Endothelial cell (in vitro differentiated cells): ENCODE measurements at regions not wholly inside any gene's neighbourhood (a gene's known extent, or its start where the extent isn't known, plus 50 kb on each side); places are given as distances from the start of the nearest gene placed in this dataset.

Experiments
- DNase-seq: peaks from one replicate; pipeline ENCODE4 v3.0.0; 2021; ENCODE audit warnings: low spot score
- H3K27ac Mint-ChIP-seq: one replicate; pipeline ENCODE4 v1.8.0; 2021; ENCODE audit warnings: mixed read lengths, inconsistent platforms; ENCODE audit not compliant: unreplicated experiment
- H3K27me3 Mint-ChIP-seq: one replicate; pipeline ENCODE4 v1.8.0; 2021; ENCODE audit warnings: mild to moderate bottlenecking, moderate library complexity, mixed read lengths, inconsistent platforms; ENCODE audit not compliant: unreplicated experiment
- H3K36me3 Mint-ChIP-seq: one replicate; pipeline ENCODE4 v1.8.0; 2021; ENCODE audit warnings: mild to moderate bottlenecking, low read depth, mixed read lengths, inconsistent platforms; ENCODE audit not compliant: unreplicated experiment
- H3K4me1 Mint-ChIP-seq: one replicate; pipeline ENCODE4 v1.8.0; 2021; ENCODE audit warnings: mild to moderate bottlenecking, mixed read lengths, inconsistent platforms; ENCODE audit not compliant: unreplicated experiment
- H3K4me3 Mint-ChIP-seq: one replicate; pipeline ENCODE4 v1.8.0; 2021; ENCODE audit warnings: mild to moderate bottlenecking, mixed read lengths, inconsistent platforms; ENCODE audit not compliant: unreplicated experiment
- H3K9me3 Mint-ChIP-seq: one replicate; pipeline ENCODE4 v1.8.0; 2021; ENCODE audit warnings: mixed read lengths, inconsistent platforms; ENCODE audit not compliant: unreplicated experiment
- TF ChIP-seq, protein P1 (sequence below): fragments of 200-600 bp; sonication (generic); IDR thresholded peaks from one replicate; pipeline ENCODE4 v1.5.0; 2021; ENCODE audit warnings: antibody characterized with exemption; ENCODE audit not compliant: unreplicated experiment

DNA sequence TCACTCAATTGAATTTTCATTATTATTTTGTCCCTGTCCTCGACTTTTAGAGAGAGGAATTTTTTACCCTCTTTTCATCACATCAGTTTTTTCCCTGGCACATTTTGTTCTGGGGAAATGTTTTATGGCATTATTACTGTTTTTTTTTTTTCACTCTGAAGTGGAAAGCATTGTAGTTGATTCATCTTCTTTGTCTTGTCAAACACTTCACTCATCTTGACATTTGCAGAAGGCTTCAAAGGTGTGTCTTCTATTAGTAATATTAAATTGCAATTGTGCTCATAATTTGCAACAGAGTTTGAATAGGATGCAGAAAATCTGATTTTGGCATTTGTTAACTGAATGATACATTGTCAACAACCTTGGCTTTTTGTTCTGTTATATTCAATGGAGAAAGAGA, 545.4 kb upstream of the ARX start:
- Mint-ChIP-seq H3K36me3 (no peaks in the 10 kb centered on the region), H3K4me1 (no peaks in the 10 kb centered on the region), H3K27me3 (no peaks in the 10 kb centered on the region), H3K4me3 (no peak overlapping the region), H3K27ac (no peak overlapping the region), H3K9me3 (no peaks in the 10 kb centered on the region)
- DNase-seq: no peak
- TF ChIP-seq, protein P1, sequence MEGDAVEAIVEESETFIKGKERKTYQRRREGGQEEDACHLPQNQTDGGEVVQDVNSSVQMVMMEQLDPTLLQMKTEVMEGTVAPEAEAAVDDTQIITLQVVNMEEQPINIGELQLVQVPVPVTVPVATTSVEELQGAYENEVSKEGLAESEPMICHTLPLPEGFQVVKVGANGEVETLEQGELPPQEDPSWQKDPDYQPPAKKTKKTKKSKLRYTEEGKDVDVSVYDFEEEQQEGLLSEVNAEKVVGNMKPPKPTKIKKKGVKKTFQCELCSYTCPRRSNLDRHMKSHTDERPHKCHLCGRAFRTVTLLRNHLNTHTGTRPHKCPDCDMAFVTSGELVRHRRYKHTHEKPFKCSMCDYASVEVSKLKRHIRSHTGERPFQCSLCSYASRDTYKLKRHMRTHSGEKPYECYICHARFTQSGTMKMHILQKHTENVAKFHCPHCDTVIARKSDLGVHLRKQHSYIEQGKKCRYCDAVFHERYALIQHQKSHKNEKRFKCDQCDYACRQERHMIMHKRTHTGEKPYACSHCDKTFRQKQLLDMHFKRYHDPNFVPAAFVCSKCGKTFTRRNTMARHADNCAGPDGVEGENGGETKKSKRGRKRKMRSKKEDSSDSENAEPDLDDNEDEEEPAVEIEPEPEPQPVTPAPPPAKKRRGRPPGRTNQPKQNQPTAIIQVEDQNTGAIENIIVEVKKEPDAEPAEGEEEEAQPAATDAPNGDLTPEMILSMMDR: no peak

DNA sequence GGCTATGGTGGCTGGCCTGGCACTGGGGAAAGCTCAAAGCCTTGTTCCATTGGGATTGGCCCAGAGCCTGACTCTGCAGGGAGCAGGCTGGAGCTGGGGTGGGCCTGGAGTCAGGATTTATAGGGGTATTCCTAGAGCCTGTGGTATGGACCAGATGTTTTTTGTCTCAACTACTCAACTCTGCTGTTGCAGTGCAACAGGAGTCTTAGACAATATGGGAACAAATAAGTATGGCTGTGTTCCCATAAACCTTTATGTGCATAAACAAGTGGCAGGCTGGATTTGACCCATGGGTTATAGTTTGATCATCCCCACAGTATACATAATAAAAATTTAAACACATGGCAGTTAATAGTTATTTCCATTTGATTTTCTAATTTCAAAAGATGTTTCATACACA, 557.9 kb upstream of the ARX start:
- Mint-ChIP-seq H3K4me3 (no peak overlapping the region), H3K9me3 (no peaks in the 10 kb centered on the region), H3K36me3 (no peaks in the 10 kb centered on the region), H3K4me1 (no peaks in the 10 kb centered on the region), H3K27me3 (no peaks in the 10 kb centered on the region), H3K27ac (no peak overlapping the region)
- TF ChIP-seq, protein P1: no peak
- no peak for DNase-seq

DNA sequence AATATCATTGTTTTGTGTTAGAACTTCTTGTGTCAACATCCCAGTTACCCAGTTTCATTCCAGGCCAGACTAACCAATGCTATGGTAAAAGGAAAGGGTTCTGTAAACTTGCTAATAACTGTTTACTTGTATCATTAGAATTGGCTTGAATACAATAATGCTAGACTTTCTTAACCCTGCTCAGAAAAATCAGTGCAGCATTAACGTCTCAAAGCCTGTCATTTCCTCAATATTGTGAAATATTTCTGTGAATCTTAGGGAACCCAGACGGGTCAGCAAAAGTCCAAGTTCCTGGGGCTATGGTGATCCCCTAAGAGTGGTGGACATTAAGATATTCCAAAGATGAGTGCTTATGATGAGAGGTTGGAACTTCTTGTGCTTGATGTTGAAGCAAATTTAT, 541.2 kb upstream of the MAGEB18 start:
- DNase-seq: no peak
- H3K36me3 Mint-ChIP-seq: no peaks in the 10 kb centered on the region
- H3K27me3 Mint-ChIP-seq: no peaks in the 10 kb centered on the region
- no peak overlapping the region for H3K4me3 Mint-ChIP-seq
- no peaks in the 10 kb centered on the region for H3K9me3 Mint-ChIP-seq
- H3K27ac Mint-ChIP-seq: no peak overlapping the region
- TF ChIP-seq, protein P1: no peak
- H3K4me1 Mint-ChIP-seq: no peaks in the 10 kb centered on the region

DNA sequence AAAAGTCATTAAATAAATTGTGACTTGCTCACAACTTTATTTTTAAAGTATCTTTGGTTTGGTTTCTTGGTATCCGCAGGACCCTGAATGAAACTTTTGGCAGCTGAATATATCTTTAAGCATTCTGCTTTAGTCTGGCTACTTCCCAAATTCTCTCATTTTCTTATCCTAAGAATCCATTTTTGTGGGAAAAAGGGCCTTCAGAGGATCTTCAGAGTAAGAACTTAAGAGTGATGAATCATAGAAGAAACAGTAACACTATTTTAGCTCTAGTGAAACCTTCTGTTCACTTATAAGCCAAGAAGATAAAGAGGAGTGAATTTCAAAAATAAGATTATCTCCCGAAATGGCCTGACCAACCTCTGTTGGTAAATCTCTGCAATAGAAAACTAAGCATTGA, 540.6 kb upstream of the MAGEB18 start:
- no peaks in the 10 kb centered on the region for H3K36me3 Mint-ChIP-seq
- no peaks in the 10 kb centered on the region for H3K27me3 Mint-ChIP-seq
- no peak overlapping the region for H3K27ac Mint-ChIP-seq
- no peak for DNase-seq
- TF ChIP-seq, protein P1: no peak
- H3K4me1 Mint-ChIP-seq: no peaks in the 10 kb centered on the region
- no peak overlapping the region for H3K4me3 Mint-ChIP-seq
- no peaks in the 10 kb centered on the region for H3K9me3 Mint-ChIP-seq

DNA sequence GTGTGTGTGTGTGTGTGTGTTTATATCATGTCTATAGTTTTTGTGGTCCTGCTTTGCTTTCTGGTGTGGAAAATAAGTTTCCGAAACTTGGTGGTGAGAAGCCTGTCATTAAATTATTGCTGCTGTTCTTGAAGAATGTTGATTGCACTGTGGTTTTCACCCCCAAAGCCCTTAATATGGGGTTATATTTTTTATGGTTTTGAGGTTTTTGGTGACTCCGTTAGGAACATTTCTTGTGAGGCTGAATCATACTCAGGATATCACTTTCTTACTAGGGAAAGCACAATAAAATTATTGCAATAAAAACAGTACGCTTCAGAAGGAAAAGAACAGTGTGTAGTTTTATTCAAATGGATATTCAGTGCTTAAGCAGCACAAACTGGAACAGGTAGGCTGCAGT, 539.1 kb upstream of the MAGEB18 start:
- H3K9me3 Mint-ChIP-seq: no peaks in the 10 kb centered on the region
- no peaks in the 10 kb centered on the region for H3K4me1 Mint-ChIP-seq
- no peak overlapping the region for H3K4me3 Mint-ChIP-seq
- TF ChIP-seq, protein P1: no peak
- no peak for DNase-seq
- H3K27me3 Mint-ChIP-seq: no peaks in the 10 kb centered on the region
- no peaks in the 10 kb centered on the region for H3K36me3 Mint-ChIP-seq
- H3K27ac Mint-ChIP-seq: no peak overlapping the region
